OCI-LY1 (cell line): ENCODE measurements at regions not wholly inside any gene's neighbourhood (a gene's known extent, or its start where the extent isn't known, plus 50 kb on each side); places are given as distances from the start of the nearest gene placed in this dataset.

Source experiments
- H2AFZ ChIP-seq: fragments of 200-600 bp; sonication (generic), shearing (Covaris generic); 2 replicates; pipeline ENCODE4 v1.6.0; 2014; ENCODE audit warnings: antibody characterized with exemption, mild to moderate bottlenecking, low read length
- H3F3A ChIP-seq: fragments of 200-600 bp; sonication (generic), shearing (Covaris generic); 2 replicates; pipeline ENCODE4 v1.6.0; 2014; ENCODE audit warnings: mild to moderate bottlenecking, antibody characterized with exemption, low read length, moderate library complexity; ENCODE audit not compliant: insufficient read depth
- H3K27ac ChIP-seq: fragments of 200-600 bp; sonication (generic); 2 replicates; pipeline ENCODE4 v1.5.1; 2014; ENCODE audit warnings: low read length, mixed run types, mild to moderate bottlenecking, low read depth; ENCODE audit not compliant: poor library complexity, severe bottlenecking
- H3K27me3 ChIP-seq: fragments of 200-600 bp; sonication (generic); 2 replicates; pipeline ENCODE4 v1.6.0; 2014; ENCODE audit warnings: antibody characterized with exemption, mild to moderate bottlenecking, low read length, moderate library complexity; ENCODE audit not compliant: insufficient read depth
- H3K36me3 ChIP-seq: fragments of 200-600 bp; sonication (generic); 2 replicates; pipeline ENCODE4 v1.6.1; 2014; ENCODE audit warnings: mild to moderate bottlenecking, antibody characterized with exemption, low read length, moderate library complexity, mixed read lengths; ENCODE audit not compliant: insufficient read depth
- H3K4me1 ChIP-seq: fragments of 200-600 bp; sonication (generic); 2 replicates; pipeline ENCODE4 v1.5.1; 2014; ENCODE audit warnings: mild to moderate bottlenecking, low read length, moderate library complexity; ENCODE audit not compliant: insufficient read depth, severe bottlenecking
- H3K4me2 ChIP-seq: fragments of 200-600 bp; sonication (generic), shearing (Covaris generic); 2 replicates; pipeline ENCODE4 v1.6.1; 2014; ENCODE audit warnings: low read length
- H3K4me3 ChIP-seq: fragments of 200-600 bp; sonication (generic); 2 replicates; pipeline ENCODE4 v1.5.1; 2014; ENCODE audit warnings: low read length, low read depth, mild to moderate bottlenecking, mixed read lengths; ENCODE audit not compliant: poor library complexity, severe bottlenecking
- H3K79me2 ChIP-seq: fragments of 200-600 bp; shearing (Covaris generic); 2 replicates; pipeline ENCODE4 v1.6.1; 2016; ENCODE audit warnings: mixed run types, low read length, mixed read lengths; ENCODE audit not compliant: insufficient read depth
- H3K9ac ChIP-seq: fragments of 200-600 bp; sonication (generic), shearing (Covaris generic); 2 replicates; pipeline ENCODE4 v1.6.1; 2014; ENCODE audit warnings: mild to moderate bottlenecking, low read length, mixed read lengths
- H3K9me2 ChIP-seq: fragments of 200-600 bp; sonication (generic), shearing (Covaris generic); 2 replicates; pipeline ENCODE4 v1.6.1; 2014; ENCODE audit warnings: low read depth, mild to moderate bottlenecking, low read length, mixed read lengths
- H3K9me3 ChIP-seq: fragments of 200-600 bp; shearing (Covaris generic); 2 replicates; pipeline ENCODE4 v1.6.1; 2014; ENCODE audit warnings: low read length, mixed read lengths
- H4K20me1 ChIP-seq: fragments of 200-600 bp; sonication (generic), shearing (Covaris generic); 2 replicates; pipeline ENCODE4 v1.6.0; 2016; ENCODE audit warnings: mild to moderate bottlenecking, low read length; ENCODE audit not compliant: insufficient read depth
- EZH2 ChIP-seq: fragments of 200-600 bp; sonication (generic), shearing (Covaris generic); IDR thresholded peaks from 2 replicates; pipeline ENCODE4 v1.8.0; 2017; ENCODE audit warnings: borderline replicate concordance, mixed run types, mild to moderate bottlenecking, antibody characterized with exemption, low read length, moderate library complexity, mixed read lengths
- TF ChIP-seq, protein P1 (sequence below): fragments of 200-600 bp; sonication (generic), shearing (Covaris generic); IDR thresholded peaks from 2 replicates; pipeline ENCODE4 v1.5.1; 2017; ENCODE audit warnings: mild to moderate bottlenecking, antibody characterized with exemption, low read length, moderate library complexity, mixed read lengths

DNA sequence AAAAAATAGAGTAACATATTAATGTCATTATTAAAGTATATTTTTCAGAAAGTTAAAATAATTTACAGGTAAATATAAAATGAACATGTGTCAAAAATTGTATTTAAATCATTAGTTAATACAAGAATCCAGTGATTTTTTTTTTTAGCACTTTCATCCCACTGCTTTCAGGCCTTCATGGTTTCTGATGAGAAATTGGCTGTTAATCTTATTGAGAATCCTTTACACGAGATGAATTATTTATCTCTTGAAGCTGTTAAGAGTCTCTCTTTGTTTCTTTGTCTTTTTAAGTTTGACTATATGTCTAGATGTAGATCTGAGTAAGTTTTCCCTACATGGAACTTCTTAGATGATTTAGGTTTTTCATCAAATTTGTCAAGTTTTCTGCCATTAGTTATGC, 578.5 kb upstream of the KCND2 start:
- TF ChIP-seq, protein P1, sequence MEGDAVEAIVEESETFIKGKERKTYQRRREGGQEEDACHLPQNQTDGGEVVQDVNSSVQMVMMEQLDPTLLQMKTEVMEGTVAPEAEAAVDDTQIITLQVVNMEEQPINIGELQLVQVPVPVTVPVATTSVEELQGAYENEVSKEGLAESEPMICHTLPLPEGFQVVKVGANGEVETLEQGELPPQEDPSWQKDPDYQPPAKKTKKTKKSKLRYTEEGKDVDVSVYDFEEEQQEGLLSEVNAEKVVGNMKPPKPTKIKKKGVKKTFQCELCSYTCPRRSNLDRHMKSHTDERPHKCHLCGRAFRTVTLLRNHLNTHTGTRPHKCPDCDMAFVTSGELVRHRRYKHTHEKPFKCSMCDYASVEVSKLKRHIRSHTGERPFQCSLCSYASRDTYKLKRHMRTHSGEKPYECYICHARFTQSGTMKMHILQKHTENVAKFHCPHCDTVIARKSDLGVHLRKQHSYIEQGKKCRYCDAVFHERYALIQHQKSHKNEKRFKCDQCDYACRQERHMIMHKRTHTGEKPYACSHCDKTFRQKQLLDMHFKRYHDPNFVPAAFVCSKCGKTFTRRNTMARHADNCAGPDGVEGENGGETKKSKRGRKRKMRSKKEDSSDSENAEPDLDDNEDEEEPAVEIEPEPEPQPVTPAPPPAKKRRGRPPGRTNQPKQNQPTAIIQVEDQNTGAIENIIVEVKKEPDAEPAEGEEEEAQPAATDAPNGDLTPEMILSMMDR, result no peak
- TF ChIP-seq EZH2, result no peak
- no peaks in the 10 kb centered on the region for H3K9me2 ChIP-seq
- no peaks in the 10 kb centered on the region for H3K9me3 ChIP-seq
- H3K4me3 ChIP-seq, result no peak overlapping the region
- H3K4me2 ChIP-seq, result no peak overlapping the region
- no peak overlapping the region for H2AFZ ChIP-seq
- no peaks in the 10 kb centered on the region for H4K20me1 ChIP-seq
- no peaks in the 10 kb centered on the region for H3K79me2 ChIP-seq
- no peak overlapping the region for H3K9ac ChIP-seq
- no peaks in the 10 kb centered on the region for H3K27me3 ChIP-seq
- no peaks in the 10 kb centered on the region for H3K4me1 ChIP-seq
- H3F3A ChIP-seq, result no peaks in the 10 kb centered on the region
- no peak overlapping the region for H3K27ac ChIP-seq
- H3K36me3 ChIP-seq, result no peaks in the 10 kb centered on the region

- H3K4me3 ChIP-seq, result no peak overlapping the region
- H3K9me3 ChIP-seq, result no peaks in the 10 kb centered on the region
- H3K9me2 ChIP-seq, result no peaks in the 10 kb centered on the region
- no peaks in the 10 kb centered on the region for H3K36me3 ChIP-seq
- TF ChIP-seq EZH2, result no peak
- TF ChIP-seq, protein P1, result no peak
- H3K9ac ChIP-seq, result no peak overlapping the region
- H3K4me1 ChIP-seq, result no peaks in the 10 kb centered on the region
- no peak overlapping the region for H2AFZ ChIP-seq
- H3K27ac ChIP-seq, result no peak overlapping the region
- no peaks in the 10 kb centered on the region for H3F3A ChIP-seq
- H4K20me1 ChIP-seq, result no peaks in the 10 kb centered on the region
- no peaks in the 10 kb centered on the region for H3K27me3 ChIP-seq
- H3K4me2 ChIP-seq, result no peak overlapping the region
- no peaks in the 10 kb centered on the region for H3K79me2 ChIP-seq
Observed at GRCh38 chr7:119696336-119696735, 576.6 kb upstream of the KCND2 start.

GRCh38 chr7:119703895-119704294, 569.1 kb upstream of the KCND2 start:
- H3K27ac ChIP-seq, result no peak overlapping the region
- H3K36me3 ChIP-seq, result no peaks in the 10 kb centered on the region
- H3K9me3 ChIP-seq, result no peaks in the 10 kb centered on the region
- H4K20me1 ChIP-seq, result no peaks in the 10 kb centered on the region
- no peaks in the 10 kb centered on the region for H3K27me3 ChIP-seq
- H3F3A ChIP-seq, result no peaks in the 10 kb centered on the region
- H3K4me2 ChIP-seq, result no peak overlapping the region
- H3K9ac ChIP-seq, result no peak overlapping the region
- H3K9me2 ChIP-seq, result no peaks in the 10 kb centered on the region
- H3K4me3 ChIP-seq, result no peak overlapping the region
- H3K4me1 ChIP-seq, result no peaks in the 10 kb centered on the region
- no peak for TF ChIP-seq EZH2
- TF ChIP-seq, protein P1, result no peak
- H3K79me2 ChIP-seq, result no peaks in the 10 kb centered on the region
- no peak overlapping the region for H2AFZ ChIP-seq
